Activated CD4-positive, alpha-beta T cell treated with anti-CD3 and anti-CD28 coated beads, Interleukin-2, amount 10 ng/mL, durations not matched to agents 7 days and 5 days (primary cell): ENCODE measurements at regions not wholly inside any gene's neighbourhood (a gene's known extent, or its start where the extent isn't known, plus 50 kb on each side); places are given as distances from the start of the nearest gene placed in this dataset.

ENCODE experiments used
- CTCF ChIA-PET: fragments of 350-600 bp; sonication (Branson Sonifier 250); formaldehyde crosslinking; loops from one replicate; lab custom pipeline; 2021; ENCODE audit warnings: antibody characterized with exemption; lab: Charles Lee
- POLR2A ChIA-PET: fragments of 350-600 bp; sonication (Branson Sonifier 250); formaldehyde crosslinking; loops from one replicate; lab custom pipeline; 2021; ENCODE audit warnings: antibody characterized with exemption; lab: Charles Lee
- DNase-seq: peaks from one replicate; pipeline ENCODE4 v3.0.0-alpha.2; 2020
- H3K27ac Mint-ChIP-seq: one replicate; pipeline ENCODE4 v1.8.0; 2021; ENCODE audit warnings: mild to moderate bottlenecking, moderate library complexity, mixed read lengths
- H3K27me3 Mint-ChIP-seq: one replicate; pipeline ENCODE4 v1.8.0; 2021; ENCODE audit warnings: mixed read lengths
- H3K36me3 Mint-ChIP-seq: one replicate; pipeline ENCODE4 v1.8.0; 2021; ENCODE audit warnings: low read depth, mixed read lengths
- H3K4me1 Mint-ChIP-seq: one replicate; pipeline ENCODE4 v1.8.0; 2021; ENCODE audit warnings: mixed read lengths
- H3K4me3 Mint-ChIP-seq: one replicate; pipeline ENCODE4 v1.8.0; 2021; ENCODE audit warnings: mild to moderate bottlenecking, moderate library complexity, mixed read lengths
- H3K9me3 Mint-ChIP-seq: one replicate; pipeline ENCODE4 v1.8.0; 2021; ENCODE audit warnings: mixed read lengths

DNA sequence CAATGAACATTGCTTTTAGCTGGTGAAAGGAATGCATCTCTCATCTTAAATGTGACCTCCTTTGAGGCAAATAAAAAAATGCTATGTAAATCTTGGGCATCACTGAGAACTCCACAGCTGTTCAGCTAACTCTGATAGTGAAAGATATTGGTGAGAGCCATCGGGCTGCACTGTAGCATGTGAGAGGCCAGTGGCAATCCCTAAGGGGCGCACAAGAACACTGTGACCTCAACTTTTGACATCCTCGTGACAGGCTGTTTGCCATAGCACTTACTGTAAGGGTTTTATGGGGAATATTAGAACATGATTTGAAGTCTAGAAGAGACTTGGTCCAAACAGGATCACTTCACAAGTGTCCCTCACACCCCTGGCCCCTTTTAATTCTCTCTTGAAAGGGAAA is 697.9 kb downstream of the MCTP2 start:
- no peaks in the 10 kb centered on the region for H3K27me3 Mint-ChIP-seq
- H3K27ac Mint-ChIP-seq = no peak overlapping the region
- H3K4me3 Mint-ChIP-seq = no peak overlapping the region
- H3K9me3 Mint-ChIP-seq = peaks cover 2% of the 10 kb centered on the region
- H3K4me1 Mint-ChIP-seq = no peaks in the 10 kb centered on the region
- ChIA-PET POLR2A (no interaction called here), CTCF (no interaction called here)
- H3K36me3 Mint-ChIP-seq = no peaks in the 10 kb centered on the region
- no peak for DNase-seq

DNA sequence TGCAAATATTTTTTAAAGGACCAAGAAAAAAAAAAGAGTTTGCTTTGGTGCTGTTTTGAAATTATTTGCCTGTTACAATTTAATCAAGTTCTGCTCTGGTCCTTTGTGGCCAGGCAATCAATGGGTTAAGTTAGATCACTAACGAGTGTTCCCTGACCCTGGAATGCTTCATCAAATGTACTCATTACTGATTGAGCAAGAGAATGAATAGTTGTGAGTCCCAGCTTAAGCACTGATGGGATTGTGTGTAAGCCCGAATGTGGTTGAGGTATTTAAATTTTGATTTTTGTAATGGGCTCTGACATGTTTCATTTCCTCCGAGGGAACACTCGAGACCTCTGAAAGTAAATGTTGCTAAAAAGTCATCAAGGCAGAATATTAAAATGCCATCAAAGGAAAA is 699.1 kb downstream of the MCTP2 start:
- Mint-ChIP-seq H3K27ac (no peak overlapping the region), H3K36me3 (no peaks in the 10 kb centered on the region), H3K4me3 (no peak overlapping the region), H3K27me3 (no peaks in the 10 kb centered on the region), H3K4me1 (no peaks in the 10 kb centered on the region), H3K9me3 (peaks cover 6% of the 10 kb centered on the region)
- DNase-seq = no peak
- ChIA-PET POLR2A (no interaction called here), CTCF (no interaction called here)

DNA sequence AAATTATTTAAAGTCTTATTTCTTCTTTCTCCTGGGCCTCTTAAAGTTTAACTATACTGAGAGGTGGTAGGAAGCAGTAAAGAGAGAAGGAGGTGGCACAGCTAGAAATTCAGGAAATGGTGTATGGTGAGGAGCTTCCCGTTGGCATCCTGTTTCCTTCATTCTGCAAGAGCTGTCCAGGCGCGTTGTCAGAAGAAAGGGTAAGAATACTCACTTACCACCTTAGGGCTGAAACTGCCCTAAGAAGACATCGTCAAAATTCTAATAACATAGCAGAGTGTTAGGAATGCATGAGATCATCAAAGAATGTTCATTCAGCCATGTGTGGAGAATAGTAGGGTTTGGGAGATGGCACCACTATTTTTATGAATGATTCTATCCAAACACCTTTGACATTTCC is 699.6 kb downstream of the MCTP2 start:
- Mint-ChIP-seq H3K27ac (no peak overlapping the region), H3K4me1 (no peaks in the 10 kb centered on the region), H3K4me3 (no peak overlapping the region), H3K27me3 (no peaks in the 10 kb centered on the region), H3K9me3 (peaks cover 6% of the 10 kb centered on the region), H3K36me3 (no peaks in the 10 kb centered on the region)
- DNase-seq = no peak
- ChIA-PET CTCF (no interaction called here), POLR2A (no interaction called here)

DNA sequence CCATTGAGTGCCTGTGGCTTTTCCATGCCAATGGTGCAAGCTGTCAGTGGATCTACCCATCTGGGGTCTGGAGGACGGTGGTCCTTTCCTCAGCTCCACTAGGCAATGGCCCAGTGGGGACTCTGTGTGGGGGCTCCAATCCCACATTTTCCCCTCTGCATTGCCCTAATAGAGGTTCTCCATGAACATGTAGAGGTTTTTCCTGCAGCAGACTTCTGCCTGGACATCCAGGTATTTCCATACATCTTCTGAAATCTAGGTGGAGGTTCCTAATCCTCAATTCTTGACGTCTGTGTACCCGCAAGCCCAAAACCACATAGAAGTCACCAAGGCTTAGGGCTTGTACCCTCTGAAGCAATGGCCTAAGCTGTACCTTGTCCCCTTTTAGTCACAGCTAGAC is 703.1 kb downstream of the MCTP2 start:
- POLR2A ChIA-PET = no interaction called here
- DNase-seq = no peak
- H3K4me3 Mint-ChIP-seq = no peak overlapping the region
- H3K27me3 Mint-ChIP-seq = no peaks in the 10 kb centered on the region
- CTCF ChIA-PET = no interaction called here
- no peaks in the 10 kb centered on the region for H3K4me1 Mint-ChIP-seq
- no peak overlapping the region for H3K27ac Mint-ChIP-seq
- H3K36me3 Mint-ChIP-seq = no peaks in the 10 kb centered on the region
- H3K9me3 Mint-ChIP-seq = peaks cover 6% of the 10 kb centered on the region

DNA sequence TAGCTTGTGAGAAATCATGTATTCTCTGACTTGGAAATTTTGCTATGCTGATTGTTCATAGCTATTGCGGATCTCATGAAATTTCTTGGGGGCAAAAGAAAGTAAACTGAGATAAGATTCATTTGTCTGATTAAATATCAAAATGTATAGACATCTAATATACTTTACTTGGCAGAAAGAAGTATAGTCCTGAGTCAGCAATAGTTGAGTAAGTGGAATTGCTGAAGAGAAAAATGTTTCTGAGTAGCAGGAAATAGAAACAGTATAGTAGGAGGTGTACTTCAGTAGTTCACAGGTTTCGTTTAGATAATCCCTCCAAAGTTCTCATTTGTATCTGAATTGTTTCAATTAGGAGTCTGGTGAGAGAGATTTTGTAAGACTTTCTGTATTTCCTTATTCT is 705.9 kb downstream of the MCTP2 start:
- no peak for DNase-seq
- Mint-ChIP-seq H3K27ac (no peak overlapping the region), H3K4me3 (no peak overlapping the region), H3K36me3 (no peaks in the 10 kb centered on the region), H3K9me3 (peaks cover 6% of the 10 kb centered on the region), H3K27me3 (no peaks in the 10 kb centered on the region), H3K4me1 (no peaks in the 10 kb centered on the region)
- CTCF ChIA-PET = no interaction called here
- POLR2A ChIA-PET = no interaction called here

DNA sequence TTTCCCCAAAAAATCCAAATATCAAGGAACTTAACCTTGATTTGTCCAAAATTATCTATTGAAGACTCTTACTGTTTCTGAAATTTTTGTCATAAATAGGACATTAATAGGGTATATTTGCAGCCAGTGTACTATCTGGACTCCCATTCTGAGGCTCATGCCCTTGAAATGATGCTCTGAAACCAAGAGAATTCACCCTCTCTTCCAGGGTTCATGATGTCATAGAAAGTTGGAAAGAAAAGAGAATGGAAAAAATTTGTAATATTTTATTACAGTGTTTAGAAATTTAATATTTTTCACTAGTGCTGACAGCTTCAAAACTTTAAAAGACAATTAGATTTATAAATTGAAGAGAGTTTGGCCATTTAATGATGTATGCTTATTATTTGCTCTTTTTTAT is 712.5 kb downstream of the MCTP2 start:
- H3K9me3 Mint-ChIP-seq = no peaks in the 10 kb centered on the region
- H3K36me3 Mint-ChIP-seq = no peaks in the 10 kb centered on the region
- no peaks in the 10 kb centered on the region for H3K4me1 Mint-ChIP-seq
- no peak for DNase-seq
- ChIA-PET POLR2A (no interaction called here), CTCF (interaction anchor here (0.6 kb wide), 1 partner anchor 1377 kb away, joined by 6 read pairs; no protein-coding TSS in a partner anchor)
- no peak overlapping the region for H3K27ac Mint-ChIP-seq
- H3K4me3 Mint-ChIP-seq = no peak overlapping the region
- no peaks in the 10 kb centered on the region for H3K27me3 Mint-ChIP-seq

DNA sequence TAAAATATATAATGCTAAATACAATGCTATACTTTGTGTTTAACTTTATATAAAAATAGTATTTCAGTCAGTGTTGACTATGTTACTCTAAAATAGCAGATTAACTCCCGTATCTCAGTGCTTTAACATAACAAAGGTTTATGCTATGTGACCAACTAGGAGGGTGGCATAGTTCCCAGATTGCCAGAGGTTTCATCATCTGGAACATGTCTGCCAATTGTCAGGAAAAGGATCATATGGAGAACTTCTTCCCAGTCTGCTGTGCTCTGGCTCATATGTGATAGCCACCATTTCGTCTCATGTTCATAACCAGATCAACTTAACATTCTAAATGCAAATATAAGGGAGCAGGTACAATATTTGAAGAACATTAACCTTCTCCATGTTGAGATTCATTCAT is 720.2 kb downstream of the MCTP2 start:
- POLR2A ChIA-PET = no interaction called here
- CTCF ChIA-PET = no interaction called here

DNA sequence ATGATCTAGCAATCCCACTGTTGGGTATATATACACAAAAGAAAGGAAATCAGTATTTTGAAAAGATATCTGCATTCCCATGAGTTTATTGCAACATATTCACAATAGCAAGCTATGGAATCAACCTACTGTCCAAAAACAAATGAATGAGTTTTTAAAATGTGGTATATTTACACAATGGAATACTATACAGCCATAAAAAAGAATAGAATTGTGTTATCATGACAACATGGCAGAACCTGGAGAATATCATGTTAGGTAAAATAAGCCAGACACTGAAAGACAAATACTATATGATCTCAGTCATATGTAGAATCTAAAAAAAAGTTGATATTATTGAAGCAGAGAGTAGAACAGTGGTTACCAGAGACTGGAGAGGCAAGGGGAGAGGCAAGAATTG is 732.6 kb downstream of the MCTP2 start:
- Mint-ChIP-seq H3K36me3 (no peaks in the 10 kb centered on the region), H3K27ac (no peak overlapping the region), H3K27me3 (no peaks in the 10 kb centered on the region), H3K4me3 (no peak overlapping the region), H3K4me1 (no peaks in the 10 kb centered on the region), H3K9me3 (peaks cover 2% of the 10 kb centered on the region)
- POLR2A ChIA-PET = no interaction called here
- DNase-seq = no peak
- CTCF ChIA-PET = no interaction called here

More for the DNA sequence above, 720.2 kb downstream of the MCTP2 start:
- peaks cover 7% of the 10 kb centered on the region for H3K9me3 Mint-ChIP-seq
- no peak for DNase-seq
- no peaks in the 10 kb centered on the region for H3K4me1 Mint-ChIP-seq
- no peak overlapping the region for H3K27ac Mint-ChIP-seq
- H3K4me3 Mint-ChIP-seq = no peak overlapping the region
- no peaks in the 10 kb centered on the region for H3K36me3 Mint-ChIP-seq
- no peaks in the 10 kb centered on the region for H3K27me3 Mint-ChIP-seq

DNA sequence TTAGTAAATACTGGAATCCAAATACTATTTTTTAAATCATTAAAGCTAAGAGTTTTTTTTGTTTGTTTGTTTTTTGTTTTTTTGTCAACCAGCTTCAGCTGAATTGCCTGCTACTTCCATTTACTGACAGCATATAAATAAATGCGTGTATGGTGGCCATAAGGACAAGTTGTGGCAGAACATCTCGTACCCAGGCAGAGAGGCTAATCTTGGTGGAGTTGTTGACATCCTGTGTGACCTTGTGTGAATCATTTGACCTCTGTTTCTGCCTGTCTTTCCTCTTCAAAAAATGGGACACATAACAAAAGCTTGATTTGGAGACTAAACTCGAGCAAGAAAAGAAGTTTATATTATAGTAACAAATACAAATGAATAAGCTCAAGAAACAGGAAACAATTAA is 734.2 kb downstream of the MCTP2 start:
- ChIA-PET POLR2A (no interaction called here), CTCF (no interaction called here)
- H3K27me3 Mint-ChIP-seq = no peaks in the 10 kb centered on the region
- no peaks in the 10 kb centered on the region for H3K4me1 Mint-ChIP-seq
- no peak for DNase-seq
- H3K9me3 Mint-ChIP-seq = peaks cover 2% of the 10 kb centered on the region
- H3K27ac Mint-ChIP-seq = no peak overlapping the region
- no peak overlapping the region for H3K4me3 Mint-ChIP-seq
- no peaks in the 10 kb centered on the region for H3K36me3 Mint-ChIP-seq

DNA sequence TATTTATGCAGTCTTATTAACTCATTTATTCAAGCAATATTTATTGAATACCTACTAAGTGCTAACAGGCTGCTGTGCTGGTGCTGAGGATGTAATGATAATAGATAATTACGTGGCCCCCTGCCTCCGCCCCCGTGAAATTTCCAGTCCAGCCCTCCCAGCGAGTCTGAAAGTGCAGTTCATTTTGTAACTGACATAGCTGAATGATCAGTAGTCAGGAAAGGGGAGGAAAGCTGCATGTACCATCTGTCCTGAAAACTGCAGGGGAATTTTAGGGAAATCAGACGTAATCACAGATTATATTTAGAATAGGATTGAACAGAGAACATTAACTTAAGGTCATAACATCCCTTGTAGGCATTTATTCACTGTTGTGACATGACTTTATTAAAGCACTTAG is 736.8 kb downstream of the MCTP2 start:
- peaks cover 2% of the 10 kb centered on the region for H3K9me3 Mint-ChIP-seq
- H3K27ac Mint-ChIP-seq = no peak overlapping the region
- no peak for DNase-seq
- POLR2A ChIA-PET = no interaction called here
- CTCF ChIA-PET = no interaction called here
- H3K36me3 Mint-ChIP-seq = no peaks in the 10 kb centered on the region
- H3K27me3 Mint-ChIP-seq = no peaks in the 10 kb centered on the region
- H3K4me1 Mint-ChIP-seq = no peaks in the 10 kb centered on the region
- H3K4me3 Mint-ChIP-seq = no peak overlapping the region

DNA sequence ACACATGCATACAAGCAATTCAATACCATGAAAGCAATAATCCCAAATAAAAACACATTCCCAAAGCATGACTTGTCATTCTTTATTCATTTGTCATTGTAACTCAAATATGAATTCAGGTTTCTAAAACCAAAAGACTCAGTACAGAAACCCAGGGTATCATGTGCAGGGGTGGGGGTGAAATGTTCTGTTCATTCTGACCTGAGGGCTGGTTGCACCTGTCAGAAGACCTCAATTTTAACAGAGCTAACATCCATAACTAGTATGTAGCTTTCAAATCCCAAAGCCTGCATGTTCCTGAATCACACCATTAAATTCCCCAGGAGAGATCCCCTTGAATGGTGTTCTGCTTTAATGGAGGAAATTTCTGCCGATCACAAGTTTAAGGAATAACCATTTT is 738.7 kb downstream of the MCTP2 start:
- H3K36me3 Mint-ChIP-seq = no peaks in the 10 kb centered on the region
- H3K4me3 Mint-ChIP-seq = no peak overlapping the region
- POLR2A ChIA-PET = no interaction called here
- no peaks in the 10 kb centered on the region for H3K4me1 Mint-ChIP-seq
- CTCF ChIA-PET = no interaction called here
- no peaks in the 10 kb centered on the region for H3K27me3 Mint-ChIP-seq
- H3K27ac Mint-ChIP-seq = no peak overlapping the region
- DNase-seq = no peak
- no peaks in the 10 kb centered on the region for H3K9me3 Mint-ChIP-seq

DNA sequence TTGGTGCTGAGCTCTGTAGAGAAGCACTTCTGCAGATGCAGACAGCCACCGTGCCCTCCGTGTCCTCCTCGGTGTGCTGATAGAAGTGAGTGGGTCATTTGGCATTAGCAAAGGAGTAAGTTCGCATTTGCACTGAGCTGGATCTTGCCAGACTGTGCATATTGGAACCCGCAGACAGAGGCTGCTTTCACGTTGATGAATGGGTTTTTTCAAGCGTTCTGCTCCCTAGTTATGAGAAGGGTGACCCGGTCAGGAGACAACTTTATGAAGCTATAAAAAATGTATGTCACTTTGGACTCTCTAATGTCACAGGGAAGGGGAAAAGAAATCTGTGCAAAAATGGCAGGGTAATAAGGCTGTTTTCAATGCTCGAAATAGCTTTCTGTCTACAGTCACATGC is 739.4 kb downstream of the MCTP2 start:
- POLR2A ChIA-PET = no interaction called here
- Mint-ChIP-seq H3K27ac (no peak overlapping the region), H3K27me3 (no peaks in the 10 kb centered on the region), H3K9me3 (no peaks in the 10 kb centered on the region), H3K36me3 (no peaks in the 10 kb centered on the region), H3K4me1 (no peaks in the 10 kb centered on the region), H3K4me3 (no peak overlapping the region)
- CTCF ChIA-PET = interaction anchor here (0.6 to 0.7 kb wide), 2 partner anchors 10 to 1039 kb away, joined by 3 to 7 read pairs; no protein-coding TSS in a partner anchor
- DNase-seq = no peak

DNA sequence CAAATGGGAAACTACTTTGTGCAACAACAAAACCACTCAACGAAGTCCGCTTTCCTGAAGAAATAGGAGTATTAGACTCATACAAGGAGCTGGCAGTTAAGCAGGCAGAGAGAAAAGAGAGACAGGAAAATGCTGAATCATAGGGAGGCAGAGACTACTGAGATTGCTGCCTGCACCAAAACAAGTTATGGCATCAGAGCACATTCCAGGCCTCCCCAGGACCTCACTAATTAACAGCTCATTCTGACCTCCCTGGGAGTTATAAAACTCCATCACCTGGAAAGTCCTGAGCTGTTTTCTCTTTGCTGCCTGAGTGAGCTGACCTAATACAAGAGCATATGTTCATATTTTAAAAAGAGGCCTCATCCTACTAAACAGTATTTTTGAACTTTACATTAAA is 741.0 kb downstream of the MCTP2 start:
- H3K36me3 Mint-ChIP-seq = no peaks in the 10 kb centered on the region
- no peak overlapping the region for H3K4me3 Mint-ChIP-seq
- H3K4me1 Mint-ChIP-seq = no peaks in the 10 kb centered on the region
- H3K27me3 Mint-ChIP-seq = no peaks in the 10 kb centered on the region
- no peak for DNase-seq
- ChIA-PET POLR2A (no interaction called here), CTCF (no interaction called here)
- H3K27ac Mint-ChIP-seq = no peak overlapping the region
- no peaks in the 10 kb centered on the region for H3K9me3 Mint-ChIP-seq

DNA sequence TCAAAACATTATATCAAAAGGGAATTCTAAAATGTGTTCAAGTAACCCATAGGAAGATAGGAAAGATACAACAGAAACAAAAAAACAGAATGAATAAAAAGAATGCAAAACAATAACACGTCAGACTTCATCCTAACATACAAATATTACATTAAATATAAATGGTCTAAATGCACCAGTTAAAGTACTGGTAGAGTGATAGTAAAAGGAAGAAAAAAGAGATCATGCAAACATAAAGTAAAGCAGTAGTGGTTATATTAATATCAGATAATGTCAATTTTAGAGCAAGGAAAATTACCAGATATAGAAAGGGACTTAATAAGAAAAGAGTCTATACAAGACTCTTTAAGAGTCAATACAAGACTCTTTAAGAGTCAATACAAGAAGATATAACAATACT is 755.7 kb downstream of the MCTP2 start:
- POLR2A ChIA-PET = no interaction called here
- DNase-seq = no peak

More for the DNA sequence above, 755.7 kb downstream of the MCTP2 start:
- H3K36me3 Mint-ChIP-seq = no peaks in the 10 kb centered on the region
- no peaks in the 10 kb centered on the region for H3K27me3 Mint-ChIP-seq
- peaks cover 7% of the 10 kb centered on the region for H3K9me3 Mint-ChIP-seq
- no peak overlapping the region for H3K4me3 Mint-ChIP-seq
- CTCF ChIA-PET = no interaction called here
- H3K4me1 Mint-ChIP-seq = no peaks in the 10 kb centered on the region
- H3K27ac Mint-ChIP-seq = no peak overlapping the region
